HepG2 (cell line): ENCODE measurements at regions not wholly inside any gene's neighbourhood (a gene's known extent, or its start where the extent isn't known, plus 50 kb on each side); places are given as distances from the start of the nearest gene placed in this dataset.

Source experiments
- ATAC-seq: fragments of 200-7000 bp; cut with Tn5 transposase; 3 replicates; pipeline ENCODE4 v1.9.1; 2020; ENCODE audit warnings: mild to moderate bottlenecking, moderate library complexity
- BruUV-seq: library from RNA; stranded (reverse); fragments of 400-500 nt; replicated peaks from 2 replicates; lab custom pipeline; 2021; lab: Mats Ljungman, UMichigan
- CTCF ChIA-PET: fragments of 300-600 bp; formaldehyde crosslinking; extraction: SDS; loops from one replicate; lab custom pipeline; 2021; ENCODE audit warnings: low total read pairs, inconsistent platforms, low intra/inter-chr PET ratio; lab: Yijun Ruan, JAX
- POLR2A ChIA-PET: fragments of 350-600 bp; sonication (Branson Sonifier 250); formaldehyde crosslinking; loops from one replicate; lab custom pipeline; 2020; ENCODE audit warnings: antibody characterized with exemption, inconsistent platforms; lab: Yijun Ruan, JAX
- DNase-seq: peaks from one replicate; pipeline ENCODE4 v3.0.0-alpha.2; 2015; ENCODE audit warnings: low spot score
- FAIRE-seq: peaks from 3 replicates; lab custom pipeline; 2011; peaks lifted over from hg19 to GRCh38; lab: Jason Lieb, UNC
- H2AFZ ChIP-seq: one replicate; pipeline ENCODE4 v1.6.1; 2011; ENCODE audit warnings: low read length, inconsistent platforms
- H3K27ac ChIP-seq: fragments of 300-600 bp; 3 replicates; pipeline ENCODE4 v1.8.0; 2011; ENCODE audit warnings: mixed run types, mild to moderate bottlenecking, mixed read lengths, low read length, inconsistent platforms; ENCODE audit not compliant: insufficient read depth; ENCODE audit errors: extremely low read length
- H3K27me3 ChIP-seq, 2 experiments: fragments of 200-600 bp in 1 of 2; 2 replicates in 1 of 2; 3 replicates in 1 of 2; pipeline versions ENCODE4 v1.6.0 to v1.8.0; 2011; ENCODE audit warnings: low read length in 2 of 2, mild to moderate bottlenecking in 2 of 2, moderate library complexity in 2 of 2, inconsistent platforms in 1 of 2; ENCODE audit not compliant: insufficient read depth in 2 of 2, control insufficient read depth in 1 of 2
- H3K36me3 ChIP-seq, 2 experiments: fragments of 200-600 bp in 1 of 2; replicated peaks in 1 of 2; 2 replicates in 1 of 2; 3 replicates in 1 of 2; pipeline versions ENCODE4 v1.5.1 to v1.8.0; 2011; ENCODE audit warnings: low read length in 2 of 2, inconsistent platforms in 1 of 2; ENCODE audit not compliant: insufficient read depth in 2 of 2, control insufficient read depth in 1 of 2
- H3K4me1 ChIP-seq: 2 replicates; pipeline ENCODE4 v1.5.1; 2012; ENCODE audit warnings: low read length, inconsistent platforms; ENCODE audit not compliant: insufficient read depth
- H3K4me2 ChIP-seq: 2 replicates; pipeline ENCODE4 v1.6.0; 2011; ENCODE audit warnings: low read depth, low read length, inconsistent platforms
- H3K4me3 ChIP-seq, 3 experiments: fragments of 200-600 bp in 1 of 3; sonication (generic), shearing (Covaris generic) in 1 of 3; replicated peaks in 1 of 3; 2 replicates each; pipeline ENCODE4 v1.5.1; 2011 to 2016; ENCODE audit warnings: low read length in 3 of 3, inconsistent platforms in 2 of 3, low read depth in 2 of 3, mild to moderate bottlenecking in 2 of 3, control low read depth in 1 of 3, mixed read lengths in 1 of 3; ENCODE audit not compliant: insufficient read depth in 1 of 3
- H3K79me2 ChIP-seq: one replicate; pipeline ENCODE4 v1.6.1; 2011; ENCODE audit warnings: low read length, inconsistent platforms; ENCODE audit not compliant: insufficient read depth
- H3K9ac ChIP-seq: 2 replicates; pipeline ENCODE4 v1.6.0; 2011; ENCODE audit warnings: mild to moderate bottlenecking, low read depth, low read length, inconsistent platforms; ENCODE audit not compliant: insufficient read depth
- H3K9me3 ChIP-seq: 2 replicates; pipeline ENCODE4 v1.5.1; 2012; ENCODE audit warnings: mild to moderate bottlenecking, low read length
- H4K20me1 ChIP-seq: 2 replicates; pipeline ENCODE4 v1.6.0; 2011; ENCODE audit warnings: inconsistent platforms, mild to moderate bottlenecking, low read length, moderate library complexity; ENCODE audit not compliant: insufficient read depth
- KMT2B ChIP-seq: IDR thresholded peaks from 2 replicates; pipeline ENCODE4 v1.6.1; 2016; ENCODE audit warnings: missing genetic modification reagents, missing compliant biosample characterization
- ZNF142 ChIP-seq: sonication (generic); formaldehyde crosslinking; IDR thresholded peaks from 2 replicates; pipeline ENCODE4 v1.4.0; 2020; ENCODE audit warnings: missing genetic modification reagents
- ZNF225 ChIP-seq: sonication (generic); formaldehyde crosslinking; IDR thresholded peaks from 2 replicates; pipeline ENCODE4 v1.4.0; 2020; ENCODE audit warnings: mild to moderate bottlenecking, missing genetic modification reagents
- ZNF672 ChIP-seq: sonication (generic); formaldehyde crosslinking; IDR thresholded peaks from 2 replicates; pipeline ENCODE4 v1.8.1; 2022; ENCODE audit warnings: missing genetic modification reagents
- WGBS: methylation state at CpG from one replicate; pipeline ENCODE4 v1.1.6; 2017; ENCODE audit warnings: low lambda C conversion rate; 5-methylcytosine and 5-hydroxymethylcytosine counted together
- in situ Hi-C: cut with HindIII; loops from 2 replicates; pipeline ENCODE4 v1.10.0; 2017; ENCODE audit warnings: low pct_unique_long_range_greater_than_20kb; ENCODE audit not compliant: extremely low pct_ligation_motif_present
- intact Hi-C: fragments of 100-400 bp; cut with micrococcal nuclease; formaldehyde crosslinking; loops from one replicate; pipeline ENCODE4 v1.10.0; 2022; ENCODE audit not compliant: unreplicated experiment
- TF ChIP-seq, protein P1 (sequence below): sonication (generic); formaldehyde crosslinking; IDR thresholded peaks from 2 replicates; pipeline ENCODE4 v1.4.0; 2020; ENCODE audit warnings: missing genetic modification reagents
- TF ChIP-seq, protein P2 (sequence below): sonication (generic); formaldehyde crosslinking; IDR thresholded peaks from 2 replicates; pipeline ENCODE4 v1.4.0; 2020; ENCODE audit warnings: mild to moderate bottlenecking, missing genetic modification reagents
- TF ChIP-seq, protein P3 (sequence below): sonication (generic); formaldehyde crosslinking; IDR thresholded peaks from 2 replicates; pipeline ENCODE4 v1.4.0; 2020; ENCODE audit warnings: missing genetic modification reagents, borderline replicate concordance
- TF ChIP-seq, protein P4 (sequence below): sonication (generic); formaldehyde crosslinking; IDR thresholded peaks from 2 replicates; pipeline ENCODE4 v1.5.0; 2020; ENCODE audit warnings: mild to moderate bottlenecking, missing genetic modification reagents

GRCh38 chr3:102668247-102668646 lies 233.4 kb downstream of the ZPLD1 start:
- H3K27me3 ChIP-seq: no peaks in the 10 kb centered on the region; a peak in 1 of 5 replicates
- POLR2A ChIA-PET: no interaction called here
- peaks cover 11% of the 10 kb centered on the region for H3K4me1 ChIP-seq
- H4K20me1 ChIP-seq: no peaks in the 10 kb centered on the region
- no peak overlapping the region for H3K27ac ChIP-seq
- in situ Hi-C loops (loop anchor here (25.0 kb wide), 1 partner anchor 744 kb away; no protein-coding TSS in a partner anchor), intact Hi-C loops (no loop called here)
- H2AFZ ChIP-seq: no peak overlapping the region
- no peak for ATAC-seq
- no peaks in the 10 kb centered on the region for H3K36me3 ChIP-seq
- H3K79me2 ChIP-seq: no peaks in the 10 kb centered on the region
- no peak overlapping the region for H3K4me2 ChIP-seq
- no peak overlapping the region for H3K4me3 ChIP-seq
- no peak for DNase-seq
- no peak for FAIRE-seq
- 36% methylated on average over 4 of the region's 4 CpGs for WGBS
- H3K9ac ChIP-seq: no peak overlapping the region
- BruUV-seq: no TSS peak
- CTCF ChIA-PET: no interaction called here
- H3K9me3 ChIP-seq: no peaks in the 10 kb centered on the region
- no peak for TF ChIP-seq ZNF225 (CRISPR knock-in tag)
- no peak for TF ChIP-seq ZNF142
- TF ChIP-seq KMT2B (CRISPR knock-in tag): no peak
- TF ChIP-seq, protein P1, sequence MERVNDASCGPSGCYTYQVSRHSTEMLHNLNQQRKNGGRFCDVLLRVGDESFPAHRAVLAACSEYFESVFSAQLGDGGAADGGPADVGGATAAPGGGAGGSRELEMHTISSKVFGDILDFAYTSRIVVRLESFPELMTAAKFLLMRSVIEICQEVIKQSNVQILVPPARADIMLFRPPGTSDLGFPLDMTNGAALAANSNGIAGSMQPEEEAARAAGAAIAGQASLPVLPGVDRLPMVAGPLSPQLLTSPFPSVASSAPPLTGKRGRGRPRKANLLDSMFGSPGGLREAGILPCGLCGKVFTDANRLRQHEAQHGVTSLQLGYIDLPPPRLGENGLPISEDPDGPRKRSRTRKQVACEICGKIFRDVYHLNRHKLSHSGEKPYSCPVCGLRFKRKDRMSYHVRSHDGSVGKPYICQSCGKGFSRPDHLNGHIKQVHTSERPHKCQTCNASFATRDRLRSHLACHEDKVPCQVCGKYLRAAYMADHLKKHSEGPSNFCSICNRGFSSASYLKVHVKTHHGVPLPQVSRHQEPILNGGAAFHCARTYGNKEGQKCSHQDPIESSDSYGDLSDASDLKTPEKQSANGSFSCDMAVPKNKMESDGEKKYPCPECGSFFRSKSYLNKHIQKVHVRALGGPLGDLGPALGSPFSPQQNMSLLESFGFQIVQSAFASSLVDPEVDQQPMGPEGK (CRISPR knock-in tag): no peak
- TF ChIP-seq, protein P2, sequence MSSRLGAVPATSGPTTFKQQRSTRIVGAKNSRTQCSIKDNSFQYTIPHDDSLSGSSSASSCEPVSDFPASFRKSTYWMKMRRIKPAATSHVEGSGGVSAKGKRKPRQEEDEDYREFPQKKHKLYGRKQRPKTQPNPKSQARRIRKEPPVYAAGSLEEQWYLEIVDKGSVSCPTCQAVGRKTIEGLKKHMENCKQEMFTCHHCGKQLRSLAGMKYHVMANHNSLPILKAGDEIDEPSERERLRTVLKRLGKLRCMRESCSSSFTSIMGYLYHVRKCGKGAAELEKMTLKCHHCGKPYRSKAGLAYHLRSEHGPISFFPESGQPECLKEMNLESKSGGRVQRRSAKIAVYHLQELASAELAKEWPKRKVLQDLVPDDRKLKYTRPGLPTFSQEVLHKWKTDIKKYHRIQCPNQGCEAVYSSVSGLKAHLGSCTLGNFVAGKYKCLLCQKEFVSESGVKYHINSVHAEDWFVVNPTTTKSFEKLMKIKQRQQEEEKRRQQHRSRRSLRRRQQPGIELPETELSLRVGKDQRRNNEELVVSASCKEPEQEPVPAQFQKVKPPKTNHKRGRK: no peak
- TF ChIP-seq ZNF672 (CRISPR knock-in tag): no peak
- TF ChIP-seq, protein P3, sequence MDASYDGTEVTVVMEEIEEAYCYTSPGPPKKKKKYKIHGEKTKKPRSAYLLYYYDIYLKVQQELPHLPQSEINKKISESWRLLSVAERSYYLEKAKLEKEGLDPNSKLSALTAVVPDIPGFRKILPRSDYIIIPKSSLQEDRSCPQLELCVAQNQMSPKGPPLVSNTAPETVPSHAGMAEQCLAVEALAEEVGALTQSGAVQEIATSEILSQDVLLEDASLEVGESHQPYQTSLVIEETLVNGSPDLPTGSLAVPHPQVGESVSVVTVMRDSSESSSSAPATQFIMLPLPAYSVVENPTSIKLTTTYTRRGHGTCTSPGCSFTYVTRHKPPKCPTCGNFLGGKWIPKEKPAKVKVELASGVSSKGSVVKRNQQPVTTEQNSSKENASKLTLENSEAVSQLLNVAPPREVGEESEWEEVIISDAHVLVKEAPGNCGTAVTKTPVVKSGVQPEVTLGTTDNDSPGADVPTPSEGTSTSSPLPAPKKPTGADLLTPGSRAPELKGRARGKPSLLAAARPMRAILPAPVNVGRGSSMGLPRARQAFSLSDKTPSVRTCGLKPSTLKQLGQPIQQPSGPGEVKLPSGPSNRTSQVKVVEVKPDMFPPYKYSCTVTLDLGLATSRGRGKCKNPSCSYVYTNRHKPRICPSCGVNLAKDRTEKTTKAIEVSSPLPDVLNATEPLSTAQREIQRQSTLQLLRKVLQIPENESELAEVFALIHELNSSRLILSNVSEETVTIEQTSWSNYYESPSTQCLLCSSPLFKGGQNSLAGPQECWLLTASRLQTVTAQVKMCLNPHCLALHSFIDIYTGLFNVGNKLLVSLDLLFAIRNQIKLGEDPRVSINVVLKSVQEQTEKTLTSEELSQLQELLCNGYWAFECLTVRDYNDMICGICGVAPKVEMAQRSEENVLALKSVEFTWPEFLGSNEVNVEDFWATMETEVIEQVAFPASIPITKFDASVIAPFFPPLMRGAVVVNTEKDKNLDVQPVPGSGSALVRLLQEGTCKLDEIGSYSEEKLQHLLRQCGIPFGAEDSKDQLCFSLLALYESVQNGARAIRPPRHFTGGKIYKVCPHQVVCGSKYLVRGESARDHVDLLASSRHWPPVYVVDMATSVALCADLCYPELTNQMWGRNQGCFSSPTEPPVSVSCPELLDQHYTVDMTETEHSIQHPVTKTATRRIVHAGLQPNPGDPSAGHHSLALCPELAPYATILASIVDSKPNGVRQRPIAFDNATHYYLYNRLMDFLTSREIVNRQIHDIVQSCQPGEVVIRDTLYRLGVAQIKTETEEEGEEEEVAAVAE (CRISPR knock-in tag): no peak
- TF ChIP-seq, protein P4, sequence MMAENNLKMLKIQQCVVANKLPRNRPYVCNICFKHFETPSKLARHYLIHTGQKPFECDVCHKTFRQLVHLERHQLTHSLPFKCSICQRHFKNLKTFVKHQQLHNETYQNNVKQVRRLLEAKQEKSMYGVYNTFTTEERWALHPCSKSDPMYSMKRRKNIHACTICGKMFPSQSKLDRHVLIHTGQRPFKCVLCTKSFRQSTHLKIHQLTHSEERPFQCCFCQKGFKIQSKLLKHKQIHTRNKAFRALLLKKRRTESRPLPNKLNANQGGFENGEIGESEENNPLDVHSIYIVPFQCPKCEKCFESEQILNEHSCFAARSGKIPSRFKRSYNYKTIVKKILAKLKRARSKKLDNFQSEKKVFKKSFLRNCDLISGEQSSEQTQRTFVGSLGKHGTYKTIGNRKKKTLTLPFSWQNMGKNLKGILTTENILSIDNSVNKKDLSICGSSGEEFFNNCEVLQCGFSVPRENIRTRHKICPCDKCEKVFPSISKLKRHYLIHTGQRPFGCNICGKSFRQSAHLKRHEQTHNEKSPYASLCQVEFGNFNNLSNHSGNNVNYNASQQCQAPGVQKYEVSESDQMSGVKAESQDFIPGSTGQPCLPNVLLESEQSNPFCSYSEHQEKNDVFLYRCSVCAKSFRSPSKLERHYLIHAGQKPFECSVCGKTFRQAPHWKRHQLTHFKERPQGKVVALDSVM (CRISPR knock-in tag): no peak
